ENCODE measurements at regions not wholly inside any gene's neighbourhood (a gene's known extent, or its start where the extent isn't known, plus 50 kb on each side); places are given as distances from the start of the nearest gene placed in this dataset.

DNA sequence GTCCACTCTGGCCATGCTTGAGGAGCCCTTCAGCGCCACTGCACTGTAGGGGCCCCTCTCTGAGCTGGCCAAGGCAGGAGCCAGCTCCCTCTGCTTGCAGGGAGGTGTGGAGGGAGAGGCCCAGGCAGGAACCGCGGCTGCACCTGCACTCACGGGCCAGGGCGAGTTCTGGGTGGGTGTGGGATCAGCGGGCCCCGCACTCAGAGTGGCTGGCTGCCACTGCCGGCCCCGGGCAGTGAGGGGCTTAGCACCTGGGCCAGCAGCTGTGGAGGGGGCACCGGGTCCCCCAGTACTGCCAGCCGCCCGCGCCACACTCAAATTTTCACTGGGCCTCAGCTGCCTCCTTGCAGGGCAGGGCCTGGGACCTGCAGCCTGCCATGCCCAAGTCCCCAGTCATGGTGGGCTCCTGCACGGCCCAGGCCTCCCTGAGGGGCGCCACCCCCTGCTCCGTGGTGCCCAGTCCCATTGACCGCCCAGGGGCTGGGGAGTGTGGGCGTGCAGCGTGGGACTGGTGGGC is 347.2 kb upstream of the SPOCK3 start:
- H3K9me3 ChIP-seq (ENCODE audit: control insufficient read depth, low read length), result peaks cover 34% of the 10 kb centered on the region
- no peak overlapping the region for H2AK5ac ChIP-seq (ENCODE audit: low read length, severe bottlenecking)
- H2AFZ ChIP-seq (ENCODE audit: low read depth, low read length), result no peak overlapping the region
- no peak overlapping the region for H3K4ac ChIP-seq (ENCODE audit: low read depth in 1 of 2, low read length in 2 of 2)
- 84% methylated on average over 18 of the region's 19 CpGs for WGBS
- H3K4me2 ChIP-seq (ENCODE audit: low read length, poor library complexity, severe bottlenecking), result no peak overlapping the region
- H4K91ac ChIP-seq (ENCODE audit: low read length), result no peak overlapping the region
- no peaks in the 10 kb centered on the region for H3K27me3 ChIP-seq (ENCODE audit: control insufficient read depth in 1 of 2, insufficient read depth in 1 of 2, low read length in 2 of 2)
- H3K23ac ChIP-seq (ENCODE audit: low read length in 2 of 2), result no peak overlapping the region
- H3K4me1 ChIP-seq (ENCODE audit: control insufficient read depth, insufficient read depth, low read depth, low read length), result peaks cover 2% of the 10 kb centered on the region
- no peak overlapping the region for H3K18ac ChIP-seq (ENCODE audit: low read depth in 1 of 2, low read length in 2 of 2)
- H3K27ac ChIP-seq (ENCODE audit: low read length, poor library complexity, severe bottlenecking), result no peak overlapping the region
- H2BK120ac ChIP-seq (ENCODE audit: low read depth, low read length), result no peak overlapping the region
- H3K9ac ChIP-seq (ENCODE audit: low read length), result no peak overlapping the region
- DNase-seq, result no peak
- H3K36me3 ChIP-seq (ENCODE audit: control insufficient read depth in 1 of 2, insufficient read depth in 2 of 2, low read depth in 1 of 2, low read length in 2 of 2), result no peaks in the 10 kb centered on the region
- H2BK15ac ChIP-seq (ENCODE audit: low read depth, poor library complexity, severe bottlenecking), result no peak overlapping the region
- H3K14ac ChIP-seq (ENCODE audit: low read length in 2 of 2), result no peak overlapping the region
- no peak overlapping the region for H2BK12ac ChIP-seq (ENCODE audit: low read length in 2 of 2)
- no peak overlapping the region for H4K8ac ChIP-seq (ENCODE audit: low read length)
- H3K79me1 ChIP-seq (replicated peaks; ENCODE audit: low read length, poor library complexity, severe bottlenecking), result no peaks in the 10 kb centered on the region
- H3K4me3 ChIP-seq (ENCODE audit: insufficient read depth in 1 of 2, low read depth in 1 of 2, low read length in 2 of 2), result no peak overlapping the region
- H2BK5ac ChIP-seq (ENCODE audit: low read depth, low read length, poor library complexity, severe bottlenecking), result no peak overlapping the region

- no peak overlapping the region for H2BK15ac ChIP-seq (ENCODE audit: low read depth, poor library complexity, severe bottlenecking)
- no peak overlapping the region for H2BK12ac ChIP-seq (ENCODE audit: low read length in 2 of 2)
- H3K18ac ChIP-seq (ENCODE audit: low read depth in 1 of 2, low read length in 2 of 2), result no peak overlapping the region
- H3K36me3 ChIP-seq (ENCODE audit: control insufficient read depth in 1 of 2, insufficient read depth in 2 of 2, low read depth in 1 of 2, low read length in 2 of 2), result no peaks in the 10 kb centered on the region
- no peaks in the 10 kb centered on the region for H3K4me1 ChIP-seq (ENCODE audit: control insufficient read depth, insufficient read depth, low read depth, low read length)
- no peak overlapping the region for H3K9ac ChIP-seq (ENCODE audit: low read length)
- no peak overlapping the region for H2BK120ac ChIP-seq (ENCODE audit: low read depth, low read length)
- no peak overlapping the region for H2AK5ac ChIP-seq (ENCODE audit: low read length, severe bottlenecking)
- H4K91ac ChIP-seq (ENCODE audit: low read length), result no peak overlapping the region
- no peak overlapping the region for H3K4ac ChIP-seq (ENCODE audit: low read depth in 1 of 2, low read length in 2 of 2)
- no peaks in the 10 kb centered on the region for H3K79me1 ChIP-seq (replicated peaks; ENCODE audit: low read length, poor library complexity, severe bottlenecking)
- no peak overlapping the region for H2AFZ ChIP-seq (ENCODE audit: low read depth, low read length)
- peaks cover 26% of the 10 kb centered on the region for H3K9me3 ChIP-seq (ENCODE audit: control insufficient read depth, low read length)
- WGBS, result 50% methylated on average over 1 of the region's 5 CpGs
- DNase-seq, result no peak
- H3K14ac ChIP-seq (ENCODE audit: low read length in 2 of 2), result no peak overlapping the region
- no peak overlapping the region for H3K27ac ChIP-seq (ENCODE audit: low read length, poor library complexity, severe bottlenecking)
- H3K4me3 ChIP-seq (ENCODE audit: insufficient read depth in 1 of 2, low read depth in 1 of 2, low read length in 2 of 2), result no peak overlapping the region
- H2BK5ac ChIP-seq (ENCODE audit: low read depth, low read length, poor library complexity, severe bottlenecking), result no peak overlapping the region
- no peak overlapping the region for H3K23ac ChIP-seq (ENCODE audit: low read length in 2 of 2)
- no peak overlapping the region for H4K8ac ChIP-seq (ENCODE audit: low read length)
- no peaks in the 10 kb centered on the region for H3K27me3 ChIP-seq (ENCODE audit: control insufficient read depth in 1 of 2, insufficient read depth in 1 of 2, low read length in 2 of 2)
- no peak overlapping the region for H3K4me2 ChIP-seq (ENCODE audit: low read length, poor library complexity, severe bottlenecking)
Measured at GRCh38 chr4:167587361-167587760, 353.1 kb upstream of the SPOCK3 start.

- H4K8ac ChIP-seq (ENCODE audit: low read length), result no peak overlapping the region
- no peak overlapping the region for H3K27ac ChIP-seq (ENCODE audit: low read length, poor library complexity, severe bottlenecking)
- no peak overlapping the region for H2BK12ac ChIP-seq (ENCODE audit: low read length in 2 of 2)
- no peaks in the 10 kb centered on the region for H3K27me3 ChIP-seq (ENCODE audit: control insufficient read depth in 1 of 2, insufficient read depth in 1 of 2, low read length in 2 of 2)
- no peak overlapping the region for H3K18ac ChIP-seq (ENCODE audit: low read depth in 1 of 2, low read length in 2 of 2)
- H3K36me3 ChIP-seq (ENCODE audit: control insufficient read depth in 1 of 2, insufficient read depth in 2 of 2, low read depth in 1 of 2, low read length in 2 of 2), result no peaks in the 10 kb centered on the region
- no peak overlapping the region for H3K23ac ChIP-seq (ENCODE audit: low read length in 2 of 2)
- 79% methylated on average over 2 of the region's 3 CpGs for WGBS
- H2BK15ac ChIP-seq (ENCODE audit: low read depth, poor library complexity, severe bottlenecking), result no peak overlapping the region
- H2BK120ac ChIP-seq (ENCODE audit: low read depth, low read length), result no peak overlapping the region
- H3K4me3 ChIP-seq (ENCODE audit: insufficient read depth in 1 of 2, low read depth in 1 of 2, low read length in 2 of 2), result no peak overlapping the region
- H3K9ac ChIP-seq (ENCODE audit: low read length), result no peak overlapping the region
- H3K14ac ChIP-seq (ENCODE audit: low read length in 2 of 2), result no peak overlapping the region
- H2AK5ac ChIP-seq (ENCODE audit: low read length, severe bottlenecking), result no peak overlapping the region
- no peak overlapping the region for H2BK5ac ChIP-seq (ENCODE audit: low read depth, low read length, poor library complexity, severe bottlenecking)
- H3K79me1 ChIP-seq (replicated peaks; ENCODE audit: low read length, poor library complexity, severe bottlenecking), result no peaks in the 10 kb centered on the region
- no peak overlapping the region for H3K4me2 ChIP-seq (ENCODE audit: low read length, poor library complexity, severe bottlenecking)
- DNase-seq, result no peak
- no peak overlapping the region for H4K91ac ChIP-seq (ENCODE audit: low read length)
- H2AFZ ChIP-seq (ENCODE audit: low read depth, low read length), result no peak overlapping the region
- no peak overlapping the region for H3K4ac ChIP-seq (ENCODE audit: low read depth in 1 of 2, low read length in 2 of 2)
- H3K4me1 ChIP-seq (ENCODE audit: control insufficient read depth, insufficient read depth, low read depth, low read length), result no peaks in the 10 kb centered on the region
- no peaks in the 10 kb centered on the region for H3K9me3 ChIP-seq (ENCODE audit: control insufficient read depth, low read length)
Measured at GRCh38 chr4:167595898-167596297, 361.6 kb upstream of the SPOCK3 start.

GRCh38 chr4:167602157-167602556 is 367.9 kb upstream of the SPOCK3 start:
- Histone ChIP-seq H3K23ac (ENCODE audit: low read length in 2 of 2) (no peak overlapping the region), H3K4ac (ENCODE audit: low read depth in 1 of 2, low read length in 2 of 2) (no peak overlapping the region), H3K27ac (ENCODE audit: low read length, poor library complexity, severe bottlenecking) (no peak overlapping the region), H2AFZ (ENCODE audit: low read depth, low read length) (no peak overlapping the region), H4K8ac (ENCODE audit: low read length) (no peak overlapping the region), H3K9me3 (ENCODE audit: control insufficient read depth, low read length) (no peaks in the 10 kb centered on the region), H3K4me3 (ENCODE audit: insufficient read depth in 1 of 2, low read depth in 1 of 2, low read length in 2 of 2) (no peak overlapping the region), H2BK15ac (ENCODE audit: low read depth, poor library complexity, severe bottlenecking) (no peak overlapping the region), H2AK5ac (ENCODE audit: low read length, severe bottlenecking) (no peak overlapping the region), H3K14ac (ENCODE audit: low read length in 2 of 2) (no peak overlapping the region), H3K27me3 (ENCODE audit: control insufficient read depth in 1 of 2, insufficient read depth in 1 of 2, low read length in 2 of 2) (no peaks in the 10 kb centered on the region), H3K79me1 (replicated peaks; ENCODE audit: low read length, poor library complexity, severe bottlenecking) (no peaks in the 10 kb centered on the region), H4K91ac (ENCODE audit: low read length) (no peak overlapping the region), H3K4me1 (ENCODE audit: control insufficient read depth, insufficient read depth, low read depth, low read length) (no peaks in the 10 kb centered on the region), H2BK120ac (ENCODE audit: low read depth, low read length) (no peak overlapping the region), H2BK12ac (ENCODE audit: low read length in 2 of 2) (no peak overlapping the region), H3K9ac (ENCODE audit: low read length) (no peak overlapping the region), H3K18ac (ENCODE audit: low read depth in 1 of 2, low read length in 2 of 2) (no peak overlapping the region), H3K4me2 (ENCODE audit: low read length, poor library complexity, severe bottlenecking) (no peak overlapping the region), H3K36me3 (ENCODE audit: control insufficient read depth in 1 of 2, insufficient read depth in 2 of 2, low read depth in 1 of 2, low read length in 2 of 2) (no peaks in the 10 kb centered on the region), H2BK5ac (ENCODE audit: low read depth, low read length, poor library complexity, severe bottlenecking) (no peak overlapping the region)
- no peak for DNase-seq
- WGBS, result 86% methylated on average over 1 of the region's 2 CpGs
